Right atrium auricular region (tissue), 2 donors: ENCODE measurements at regions not wholly inside any gene's neighbourhood (a gene's known extent, or its start where the extent isn't known, plus 50 kb on each side); places are given as distances from the start of the nearest gene placed in this dataset.

Source experiments
- DNase-seq: peaks from one replicate; pipeline ENCODE4 v3.0.0-alpha.2; 2019; ENCODE audit warnings: low spot score
- H3K27ac ChIP-seq, 2 donors: fragments of 200-600 bp; sonication (generic); 1 replicate in 1 of 2; 2 replicates in 1 of 2; pipeline ENCODE4 v1.5.1; 2016 to 2019
- H3K27me3 ChIP-seq, 2 donors: fragments of 200-600 bp; sonication (generic); one replicate each; pipeline versions ENCODE4 v1.5.1 to v1.6.0; 2017 to 2019
- H3K36me3 ChIP-seq: fragments of 200-600 bp; sonication (generic); one replicate; pipeline ENCODE4 v1.5.1; 2016
- H3K4me1 ChIP-seq, 2 donors: fragments of 200-600 bp; sonication (generic); one replicate each; pipeline versions ENCODE4 v1.5.1 to v1.6.0; 2017 to 2019
- H3K4me3 ChIP-seq, 2 donors: fragments of 200-600 bp; sonication (generic); 1 replicate in 1 of 2; 2 replicates in 1 of 2; pipeline ENCODE4 v1.5.1; 2017 to 2019; ENCODE audit warnings: mild to moderate bottlenecking in 1 of 2, moderate library complexity in 1 of 2
- H3K9me3 ChIP-seq, 2 donors: fragments of 200-600 bp; sonication (generic); one replicate each; pipeline ENCODE4 v1.5.1; 2019
- CTCF ChIP-seq, 2 donors: fragments of 200-600 bp; sonication (generic); IDR thresholded peaks; one replicate each; pipeline ENCODE4 v1.5.1; 2019; ENCODE audit warnings: antibody characterized with exemption in 2 of 2

GRCh38 chr9:79800578-79800977 is 228.8 kb downstream of the TLE4 start:
- no peak for DNase-seq
- no peak for TF ChIP-seq CTCF (IDR thresholded peaks at IDR 0.05)
- Histone ChIP-seq H3K27ac (no peak overlapping the region), H3K9me3 (no peaks in the 10 kb centered on the region), H3K36me3 (no peaks in the 10 kb centered on the region), H3K27me3 (no peaks in the 10 kb centered on the region), H3K4me3 (no peak overlapping the region), H3K4me1 (peaks cover 0 to 13% of the 10 kb centered on the region in 2 donors)

- H3K27ac ChIP-seq, result no peak overlapping the region
Measured at GRCh38 chr9:79799691-79800335, 228.0 kb downstream of the TLE4 start.

GRCh38 chr9:79798450-79798849 is 226.7 kb downstream of the TLE4 start:
- TF ChIP-seq CTCF (IDR thresholded peaks at IDR 0.05), result no peak
- DNase-seq, result no peak
- Histone ChIP-seq H3K4me1 (peaks cover 0 to 13% of the 10 kb centered on the region in 2 donors), H3K9me3 (no peaks in the 10 kb centered on the region), H3K27ac (no peak overlapping the region), H3K36me3 (no peaks in the 10 kb centered on the region), H3K27me3 (no peaks in the 10 kb centered on the region), H3K4me3 (no peak overlapping the region)

More at GRCh38 chr9:79799691-79800335, 228.0 kb downstream of the TLE4 start:
- H3K9me3 ChIP-seq, result no peaks in the 10 kb centered on the region
- no peak for TF ChIP-seq CTCF (IDR thresholded peaks at IDR 0.05)
- DNase-seq, result no peak
- peaks cover 0 to 13% of the 10 kb centered on the region in 2 donors for H3K4me1 ChIP-seq
- no peaks in the 10 kb centered on the region for H3K36me3 ChIP-seq
- H3K27me3 ChIP-seq, result no peaks in the 10 kb centered on the region
- H3K4me3 ChIP-seq, result no peak overlapping the region

- Histone ChIP-seq H3K36me3 (no peaks in the 10 kb centered on the region), H3K4me1 (peaks cover 0 to 13% of the 10 kb centered on the region in 2 donors), H3K27me3 (no peaks in the 10 kb centered on the region), H3K9me3 (no peaks in the 10 kb centered on the region), H3K27ac (no peak overlapping the region), H3K4me3 (no peak overlapping the region)
- TF ChIP-seq CTCF (IDR thresholded peaks at IDR 0.05), result no peak
- no peak for DNase-seq
Measured at GRCh38 chr9:79796411-79796810, 224.6 kb downstream of the TLE4 start.

- no peak for TF ChIP-seq CTCF (IDR thresholded peaks at IDR 0.05)
- no peaks in the 10 kb centered on the region for H3K9me3 ChIP-seq
- no peak for DNase-seq
- H3K4me1 ChIP-seq, result no peaks in the 10 kb centered on the region
- no peak overlapping the region for H3K27ac ChIP-seq
- no peaks in the 10 kb centered on the region for H3K36me3 ChIP-seq
- no peak overlapping the region for H3K4me3 ChIP-seq
- H3K27me3 ChIP-seq, result no peaks in the 10 kb centered on the region
Measured at GRCh38 chr9:79788662-79789061, 216.9 kb downstream of the TLE4 start.

GRCh38 chr9:79781263-79781662 is 209.5 kb downstream of the TLE4 start:
- no peaks in the 10 kb centered on the region for H3K36me3 ChIP-seq
- no peak for DNase-seq
- no peak for TF ChIP-seq CTCF (IDR thresholded peaks at IDR 0.05)
- H3K27me3 ChIP-seq, result no peaks in the 10 kb centered on the region
- H3K4me1 ChIP-seq, result no peaks in the 10 kb centered on the region
- no peak overlapping the region for H3K27ac ChIP-seq
- H3K4me3 ChIP-seq, result no peak overlapping the region
- H3K9me3 ChIP-seq, result no peaks in the 10 kb centered on the region
